IPS-NIHi11 (cell line): ENCODE measurements at regions not wholly inside any gene's neighbourhood (a gene's known extent, or its start where the extent isn't known, plus 50 kb on each side); places are given as distances from the start of the nearest gene placed in this dataset.
"Not testable (repeated sequence)": the region's sequence is repeated elsewhere in the genome, so short reads cannot be mapped to it uniquely, and the experiment has no call there.

Experiments
- DNase-seq: peaks from one replicate; pipeline ENCODE4 v3.0.0; 2012; ENCODE audit warnings: mixed read lengths, low spot score

GRCh38 chr9:26789959-26790358 lies 102.6 kb downstream of the CAAP1 start:
- no peak for DNase-seq

GRCh38 chr9:26786564-26786963 lies 106.0 kb downstream of the CAAP1 start:
- DNase-seq: no peak

- DNase-seq: no peak
Measured at GRCh38 chr9:26782899-26783298, 109.7 kb downstream of the CAAP1 start.

- DNase-seq: no peak
Measured at GRCh38 chr9:26781906-26782305, 110.7 kb downstream of the CAAP1 start.

- DNase-seq: not testable (repeated sequence)
Measured at GRCh38 chr9:26780307-26780706, 112.3 kb downstream of the CAAP1 start.

- no peak for DNase-seq
Measured at GRCh38 chr9:26779062-26779461, 113.5 kb downstream of the CAAP1 start.

GRCh38 chr9:26775391-26775790 lies 117.2 kb downstream of the CAAP1 start:
- DNase-seq: no peak

- DNase-seq: no peak
Measured at GRCh38 chr9:26773056-26773455, 119.5 kb downstream of the CAAP1 start.

GRCh38 chr9:26770821-26771220 lies 121.8 kb downstream of the CAAP1 start:
- DNase-seq: no peak

- DNase-seq: no peak
Measured at GRCh38 chr9:26768145-26768544, 124.5 kb downstream of the CAAP1 start.

- no peak for DNase-seq
Measured at GRCh38 chr9:26760675-26761074, 131.9 kb downstream of the CAAP1 start.

GRCh38 chr9:26758655-26759054 lies 133.9 kb downstream of the CAAP1 start:
- DNase-seq: no peak

- DNase-seq: no peak
Measured at GRCh38 chr9:26756881-26757280, 135.7 kb downstream of the CAAP1 start.

GRCh38 chr9:26755476-26755875 lies 137.1 kb downstream of the CAAP1 start:
- no peak for DNase-seq

GRCh38 chr9:26754509-26755164 lies 138.0 kb downstream of the CAAP1 start:
- no peak for DNase-seq

- DNase-seq: no peak
Measured at GRCh38 chr9:26753971-26754370, 138.6 kb downstream of the CAAP1 start.

GRCh38 chr9:26750162-26750561 lies 142.4 kb downstream of the CAAP1 start:
- no peak for DNase-seq

- no peak for DNase-seq
Measured at GRCh38 chr9:26748449-26749058, 144.0 kb downstream of the CAAP1 start.

- DNase-seq: no peak
Measured at GRCh38 chr9:26747611-26748010, 145.0 kb downstream of the CAAP1 start.

- peak; percentile 47 for DNase-seq
Measured at GRCh38 chr9:26746357-26747072, 146.1 kb downstream of the CAAP1 start.

GRCh38 chr9:26745111-26745510 lies 147.5 kb downstream of the CAAP1 start:
- no peak for DNase-seq

GRCh38 chr9:26744191-26744965 lies 148.2 kb downstream of the CAAP1 start:
- DNase-seq: peak; percentile 10
